ENCODE measurements at regions not wholly inside any gene's neighbourhood (a gene's known extent, or its start where the extent isn't known, plus 50 kb on each side); places are given as distances from the start of the nearest gene placed in this dataset.

- no peak for DNase-seq (ENCODE audit: low spot score)
Measured at GRCh38 chr7:155138204-155138603, 68.1 kb downstream of the HTR5A start.

GRCh38 chr7:155141562-155141961 lies 71.4 kb downstream of the HTR5A start:
- no peak for DNase-seq (ENCODE audit: low spot score)

- DNase-seq (ENCODE audit: low spot score): no peak
Measured at GRCh38 chr7:155143381-155143780, 73.3 kb downstream of the HTR5A start.

GRCh38 chr7:155144371-155144770 lies 74.2 kb downstream of the HTR5A start:
- DNase-seq (ENCODE audit: low spot score): no peak

- DNase-seq (ENCODE audit: low spot score): no peak
Measured at GRCh38 chr7:155145477-155146255, 75.5 kb downstream of the HTR5A start.

- no peak for DNase-seq (ENCODE audit: low spot score)
Measured at GRCh38 chr7:155147172-155147571, 77.0 kb downstream of the HTR5A start.

GRCh38 chr7:155147624-155148023 lies 77.5 kb downstream of the HTR5A start:
- DNase-seq (ENCODE audit: low spot score): no peak

GRCh38 chr7:155153676-155154075 lies 83.6 kb downstream of the HTR5A start:
- DNase-seq (ENCODE audit: low spot score): no peak

- DNase-seq (ENCODE audit: low spot score): no peak
Measured at GRCh38 chr7:155154586-155154985, 84.5 kb downstream of the HTR5A start.

GRCh38 chr7:155161690-155162089 lies 91.6 kb downstream of the HTR5A start:
- no peak for DNase-seq (ENCODE audit: low spot score)

- DNase-seq (ENCODE audit: low spot score): no peak
Measured at GRCh38 chr7:155162422-155162821, 92.3 kb downstream of the HTR5A start.

- DNase-seq (ENCODE audit: low spot score): no peak
Measured at GRCh38 chr7:155163696-155164095, 93.6 kb downstream of the HTR5A start.

- DNase-seq (ENCODE audit: low spot score): no peak
Measured at GRCh38 chr7:155164316-155164715, 94.2 kb downstream of the HTR5A start.

- no peak for DNase-seq (ENCODE audit: low spot score)
Measured at GRCh38 chr7:155166108-155166507, 96.0 kb downstream of the HTR5A start.

GRCh38 chr7:155166673-155167370 lies 96.7 kb downstream of the HTR5A start:
- DNase-seq (ENCODE audit: low spot score): peak; percentile 76

GRCh38 chr7:155167706-155168365 lies 97.7 kb downstream of the HTR5A start:
- DNase-seq (ENCODE audit: low spot score): no peak

- DNase-seq (ENCODE audit: low spot score): peak; percentile 29
Measured at GRCh38 chr7:155168597-155169480, 98.7 kb downstream of the HTR5A start.

- DNase-seq (ENCODE audit: low spot score): no peak
Measured at GRCh38 chr7:155169498-155170065, 99.5 kb downstream of the HTR5A start.

GRCh38 chr7:155170331-155170730 lies 100.2 kb downstream of the HTR5A start:
- DNase-seq (ENCODE audit: low spot score): no peak

GRCh38 chr7:155172141-155172540 lies 102.0 kb downstream of the HTR5A start:
- no peak for DNase-seq (ENCODE audit: low spot score)

- no peak for DNase-seq (ENCODE audit: low spot score)
Measured at GRCh38 chr7:155173905-155174304, 103.8 kb downstream of the HTR5A start.
